ENCODE measurements at regions not wholly inside any gene's neighbourhood (a gene's known extent, or its start where the extent isn't known, plus 50 kb on each side); places are given as distances from the start of the nearest gene placed in this dataset.

GRCh38 chr11:70662691-70663098 lies 264.4 kb downstream of the CTTN start:
- under 1% methylated on average over 13 of the region's 15 CpGs for WGBS (ENCODE audit: insufficient coverage, low coverage, missing lambda C conversion rate)
- in situ Hi-C loops (cut with MboI), result no loop called here
- H2AFZ ChIP-seq (ENCODE audit: low read depth, low read length), result no peak overlapping the region
- ChIA-PET POLR2A (no interaction called here), CTCF (ENCODE audit: low intra/inter-chr PET ratio) (no interaction called here)
- TF ChIP-seq ZNF12 (CRISPR knock-in tag; IDR thresholded peaks at IDR 0.05) (no peak), SRF (CRISPR knock-in tag; IDR thresholded peaks at IDR 0.05) (no peak), RNF2 (IDR thresholded peaks at IDR 0.05) (no peak), EGR1 (conservative IDR thresholded peaks at IDR 0.05) (0 out of 2 replicates have a peak, but pooled peaks have one; percentile 10)
- H3K27me3 ChIP-seq (ENCODE audit: control insufficient read depth in 2 of 2, insufficient read depth in 2 of 2, low read length in 2 of 2), result peaks cover 18 to 80% of the 10 kb centered on the region in 2 experiments; a peak in 4 of 5 replicates
- no peak overlapping the region for H3K4me3 ChIP-seq
- no peaks in the 10 kb centered on the region for H3K79me2 ChIP-seq (ENCODE audit: control insufficient read depth, insufficient read depth, low read length)
- no peaks in the 10 kb centered on the region for H3K9me1 ChIP-seq (ENCODE audit: control insufficient read depth, insufficient read depth, low read length)
- no peak overlapping the region for H3K4me2 ChIP-seq (ENCODE audit: insufficient read depth, low read length)
- intact Hi-C loops (cut with micrococcal nuclease), result no loop called here
- no peak overlapping the region for H3K9ac ChIP-seq (ENCODE audit: insufficient read depth in 1 of 2, low read depth in 2 of 2, low read length in 2 of 2)
- H3K27ac ChIP-seq (ENCODE audit: extremely low read depth, low read depth, low read length), result no peak overlapping the region
- FAIRE-seq, result no peak
- H3K36me3 ChIP-seq (ENCODE audit: control insufficient read depth, insufficient read depth, low read length), result no peaks in the 10 kb centered on the region
- no peak for ATAC-seq
- peaks cover 0 to 6% of the 10 kb centered on the region in 2 experiments; a peak in 1 of 5 replicates for H3K4me1 ChIP-seq (replicated peaks in 1 of 2; ENCODE audit: control insufficient read depth in 2 of 2, insufficient read depth in 2 of 2, low read length in 2 of 2)
- H4K20me1 ChIP-seq (replicated peaks; ENCODE audit: control insufficient read depth, insufficient read depth, low read length), result peaks cover 12% of the 10 kb centered on the region
- DNase-seq (ENCODE audit: extremely low read depth in 1 of 4, low spot score in 3 of 4), result no peak
- no TSS peak for BruUV-seq (replicated peaks)
- no peaks in the 10 kb centered on the region for H3K9me3 ChIP-seq (replicated peaks; ENCODE audit: control insufficient read depth, insufficient read depth, low read depth, low read length)

- no peak overlapping the region for H3K4me2 ChIP-seq (ENCODE audit: insufficient read depth, low read length)
- FAIRE-seq (no peak), ATAC-seq (no peak), DNase-seq (ENCODE audit: extremely low read depth in 1 of 4, low spot score in 3 of 4) (no peak)
- ChIA-PET CTCF (ENCODE audit: low intra/inter-chr PET ratio) (no interaction called here), POLR2A (interaction anchor here (1.3 kb wide), 1 partner anchor 9 kb away, joined by 3 read pairs; no protein-coding TSS in a partner anchor)
- peaks cover 0 to 6% of the 10 kb centered on the region in 2 experiments; a peak in 1 of 5 replicates for H3K4me1 ChIP-seq (replicated peaks in 1 of 2; ENCODE audit: control insufficient read depth in 2 of 2, insufficient read depth in 2 of 2, low read length in 2 of 2)
- intact Hi-C loops (cut with micrococcal nuclease) (no loop called here), in situ Hi-C loops (cut with MboI) (no loop called here)
- H3K9ac ChIP-seq (ENCODE audit: insufficient read depth in 1 of 2, low read depth in 2 of 2, low read length in 2 of 2), result no peak overlapping the region
- peaks cover 12% of the 10 kb centered on the region for H4K20me1 ChIP-seq (replicated peaks; ENCODE audit: control insufficient read depth, insufficient read depth, low read length)
- peaks cover 21 to 81% of the 10 kb centered on the region in 2 experiments; a peak in 4 of 5 replicates for H3K27me3 ChIP-seq (ENCODE audit: control insufficient read depth in 2 of 2, insufficient read depth in 2 of 2, low read length in 2 of 2)
- no peaks in the 10 kb centered on the region for H3K79me2 ChIP-seq (ENCODE audit: control insufficient read depth, insufficient read depth, low read length)
- no peaks in the 10 kb centered on the region for H3K36me3 ChIP-seq (ENCODE audit: control insufficient read depth, insufficient read depth, low read length)
- H3K9me1 ChIP-seq (ENCODE audit: control insufficient read depth, insufficient read depth, low read length), result no peaks in the 10 kb centered on the region
- H2AFZ ChIP-seq (ENCODE audit: low read depth, low read length), result no peak overlapping the region
- BruUV-seq (replicated peaks), result no TSS peak
- H3K27ac ChIP-seq (ENCODE audit: extremely low read depth, low read depth, low read length), result no peak overlapping the region
- H3K9me3 ChIP-seq (replicated peaks; ENCODE audit: control insufficient read depth, insufficient read depth, low read depth, low read length), result no peaks in the 10 kb centered on the region
- no peak overlapping the region for H3K4me3 ChIP-seq
- WGBS (ENCODE audit: insufficient coverage, low coverage, missing lambda C conversion rate), result 0% methylated on average over 5 of the region's 5 CpGs
- TF ChIP-seq TARDBP (IDR thresholded peaks at IDR 0.05) (no peak), PTBP1 (IDR thresholded peaks at IDR 0.05; ENCODE audit: low read depth, low read length) (no peak), ZBTB40 (IDR thresholded peaks at IDR 0.05) (no peak), ZBTB40 (CRISPR knock-in tag; IDR thresholded peaks at IDR 0.05) (no peak), SMAD3 (CRISPR knock-in tag; conservative IDR thresholded peaks at IDR 0.05) (no peak)
Measured at GRCh38 chr11:70663815-70664214, 265.5 kb downstream of the CTTN start.

Data from K562 (cell line).